Neuron (in vitro differentiated cells): ENCODE measurements at regions not wholly inside any gene's neighbourhood (a gene's known extent, or its start where the extent isn't known, plus 50 kb on each side); places are given as distances from the start of the nearest gene placed in this dataset.

Experiments
- H2AFZ ChIP-seq: one replicate; pipeline ENCODE4 v1.6.1; 2013; ENCODE audit warnings: low read depth, mild to moderate bottlenecking, inconsistent platforms, low read length, moderate library complexity
- H3K27me3 ChIP-seq: one replicate; pipeline ENCODE4 v1.6.1; 2013; ENCODE audit warnings: low read length; ENCODE audit not compliant: insufficient read depth
- H3K36me3 ChIP-seq: one replicate; pipeline ENCODE4 v1.6.1; 2013; ENCODE audit warnings: low read length; ENCODE audit not compliant: insufficient read depth
- H3K4me1 ChIP-seq: one replicate; pipeline ENCODE4 v1.6.1; 2013; ENCODE audit warnings: low read length; ENCODE audit not compliant: insufficient read depth
- H3K4me3 ChIP-seq: 2 replicates; pipeline ENCODE4 v1.5.1; 2013; ENCODE audit warnings: mild to moderate bottlenecking, low read length, moderate library complexity
- H3K9me3 ChIP-seq: one replicate; pipeline ENCODE4 v1.6.1; 2013; ENCODE audit warnings: low read length

- no peaks in the 10 kb centered on the region for H3K27me3 ChIP-seq
- no peak overlapping the region for H2AFZ ChIP-seq
- no peak overlapping the region for H3K4me3 ChIP-seq
- no peaks in the 10 kb centered on the region for H3K36me3 ChIP-seq
- no peaks in the 10 kb centered on the region for H3K9me3 ChIP-seq
- H3K4me1 ChIP-seq: no peaks in the 10 kb centered on the region
Measured at GRCh38 chr5:158226496-158226895, 367.6 kb upstream of the CLINT1 start.

- Histone ChIP-seq H2AFZ (no peak overlapping the region), H3K9me3 (no peaks in the 10 kb centered on the region), H3K36me3 (no peaks in the 10 kb centered on the region), H3K4me3 (no peak overlapping the region), H3K27me3 (no peaks in the 10 kb centered on the region), H3K4me1 (no peaks in the 10 kb centered on the region)
Measured at GRCh38 chr5:158224253-158224652, 365.3 kb upstream of the CLINT1 start.

- Histone ChIP-seq H3K27me3 (no peaks in the 10 kb centered on the region), H3K9me3 (no peaks in the 10 kb centered on the region), H3K4me1 (no peaks in the 10 kb centered on the region), H3K36me3 (no peaks in the 10 kb centered on the region), H2AFZ (no peak overlapping the region), H3K4me3 (no peak overlapping the region)
Measured at GRCh38 chr5:158223054-158223600, 364.2 kb upstream of the CLINT1 start.

GRCh38 chr5:158212917-158213316 is 354.0 kb upstream of the CLINT1 start:
- Histone ChIP-seq H3K4me3 (no peak overlapping the region), H3K4me1 (no peaks in the 10 kb centered on the region), H3K36me3 (no peaks in the 10 kb centered on the region), H3K27me3 (no peaks in the 10 kb centered on the region), H2AFZ (no peak overlapping the region), H3K9me3 (no peaks in the 10 kb centered on the region)

- Histone ChIP-seq H3K27me3 (no peaks in the 10 kb centered on the region), H3K4me3 (no peak overlapping the region), H2AFZ (no peak overlapping the region), H3K36me3 (no peaks in the 10 kb centered on the region), H3K4me1 (no peaks in the 10 kb centered on the region), H3K9me3 (no peaks in the 10 kb centered on the region)
Measured at GRCh38 chr5:158212237-158212636, 353.3 kb upstream of the CLINT1 start.

GRCh38 chr5:158209219-158209908 is 350.4 kb upstream of the CLINT1 start:
- no peaks in the 10 kb centered on the region for H3K4me1 ChIP-seq
- H3K36me3 ChIP-seq: no peaks in the 10 kb centered on the region
- no peaks in the 10 kb centered on the region for H3K27me3 ChIP-seq
- no peaks in the 10 kb centered on the region for H3K9me3 ChIP-seq
- H2AFZ ChIP-seq: no peak overlapping the region
- no peak overlapping the region for H3K4me3 ChIP-seq

DNA sequence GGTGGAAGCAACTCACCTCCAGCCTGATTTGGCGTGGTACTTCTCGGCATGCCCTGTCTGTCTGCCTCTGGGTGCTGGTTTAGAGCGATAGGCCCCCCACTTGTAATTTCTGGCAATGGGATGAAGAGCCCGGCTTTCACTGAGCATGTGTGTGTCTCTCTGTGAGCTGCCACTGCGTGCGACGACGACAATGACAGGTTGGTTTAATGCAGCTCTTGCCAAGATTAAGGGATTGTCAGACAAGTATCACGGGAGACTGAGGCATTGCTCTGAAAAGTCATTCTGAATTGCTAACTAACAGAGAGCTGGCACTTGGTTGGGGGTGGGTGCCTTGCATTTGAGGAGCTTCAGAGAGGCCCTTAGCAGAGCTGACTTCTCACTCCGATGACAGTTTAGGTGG is 348.8 kb upstream of the CLINT1 start:
- H3K4me3 ChIP-seq: no peak overlapping the region
- no peak overlapping the region for H2AFZ ChIP-seq
- H3K36me3 ChIP-seq: no peaks in the 10 kb centered on the region
- no peaks in the 10 kb centered on the region for H3K27me3 ChIP-seq
- H3K9me3 ChIP-seq: no peaks in the 10 kb centered on the region
- no peaks in the 10 kb centered on the region for H3K4me1 ChIP-seq

- Histone ChIP-seq H3K9me3 (no peaks in the 10 kb centered on the region), H3K36me3 (no peaks in the 10 kb centered on the region), H3K4me3 (no peak overlapping the region), H2AFZ (no peak overlapping the region), H3K27me3 (no peaks in the 10 kb centered on the region), H3K4me1 (no peaks in the 10 kb centered on the region)
Measured at GRCh38 chr5:158205992-158206391, 347.0 kb upstream of the CLINT1 start.

- H3K9me3 ChIP-seq: no peaks in the 10 kb centered on the region
- no peaks in the 10 kb centered on the region for H3K4me1 ChIP-seq
- no peak overlapping the region for H3K4me3 ChIP-seq
- no peaks in the 10 kb centered on the region for H3K36me3 ChIP-seq
- H3K27me3 ChIP-seq: no peaks in the 10 kb centered on the region
- H2AFZ ChIP-seq: no peak overlapping the region
Measured at GRCh38 chr5:158203261-158203660, 344.3 kb upstream of the CLINT1 start.

GRCh38 chr5:158202801-158203200 is 343.9 kb upstream of the CLINT1 start:
- Histone ChIP-seq H3K4me1 (no peaks in the 10 kb centered on the region), H2AFZ (no peak overlapping the region), H3K36me3 (no peaks in the 10 kb centered on the region), H3K27me3 (no peaks in the 10 kb centered on the region), H3K9me3 (no peaks in the 10 kb centered on the region), H3K4me3 (no peak overlapping the region)

DNA sequence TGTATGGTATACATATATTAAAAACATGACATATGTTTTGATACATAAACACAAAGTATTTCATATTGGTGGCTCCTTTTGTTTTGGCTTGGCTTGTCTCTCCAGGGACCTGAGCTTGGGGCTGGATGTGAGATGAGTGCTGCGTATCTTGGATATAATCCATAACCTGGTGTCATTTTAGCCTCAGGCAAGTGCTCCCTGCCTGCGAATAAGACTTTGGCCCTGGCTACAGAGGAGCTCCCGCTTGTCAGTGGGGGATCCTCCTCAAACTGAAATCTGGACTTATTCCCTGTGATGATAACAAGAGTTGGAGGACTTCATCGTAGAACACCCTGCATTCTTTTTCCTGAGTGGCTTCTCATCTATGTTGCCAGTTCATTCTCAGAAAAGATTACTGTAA is 341.7 kb upstream of the CLINT1 start:
- Histone ChIP-seq H2AFZ (no peak overlapping the region), H3K27me3 (no peaks in the 10 kb centered on the region), H3K9me3 (no peaks in the 10 kb centered on the region), H3K36me3 (no peaks in the 10 kb centered on the region), H3K4me1 (no peaks in the 10 kb centered on the region), H3K4me3 (no peak overlapping the region)

DNA sequence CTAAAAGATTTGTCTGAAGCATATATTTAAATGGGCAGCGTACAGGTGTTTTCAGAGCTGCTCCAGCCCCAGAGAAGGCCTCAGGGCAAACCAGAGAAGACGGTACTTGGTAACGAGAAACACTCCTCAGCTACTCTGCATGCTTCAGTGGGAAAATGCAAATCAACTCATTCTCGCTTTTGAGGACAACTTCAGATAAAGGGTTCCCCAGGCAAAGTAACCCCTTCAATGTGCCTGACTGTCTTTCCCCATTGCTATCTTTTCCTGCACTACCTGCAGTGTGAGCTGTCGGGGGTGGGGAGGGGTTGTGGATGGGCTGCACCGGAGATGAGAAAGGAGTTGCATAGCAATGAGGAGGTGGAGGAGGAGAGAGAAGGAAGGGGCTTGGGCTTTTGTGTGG is 339.7 kb upstream of the CLINT1 start:
- H3K4me1 ChIP-seq: peaks cover 4% of the 10 kb centered on the region

DNA sequence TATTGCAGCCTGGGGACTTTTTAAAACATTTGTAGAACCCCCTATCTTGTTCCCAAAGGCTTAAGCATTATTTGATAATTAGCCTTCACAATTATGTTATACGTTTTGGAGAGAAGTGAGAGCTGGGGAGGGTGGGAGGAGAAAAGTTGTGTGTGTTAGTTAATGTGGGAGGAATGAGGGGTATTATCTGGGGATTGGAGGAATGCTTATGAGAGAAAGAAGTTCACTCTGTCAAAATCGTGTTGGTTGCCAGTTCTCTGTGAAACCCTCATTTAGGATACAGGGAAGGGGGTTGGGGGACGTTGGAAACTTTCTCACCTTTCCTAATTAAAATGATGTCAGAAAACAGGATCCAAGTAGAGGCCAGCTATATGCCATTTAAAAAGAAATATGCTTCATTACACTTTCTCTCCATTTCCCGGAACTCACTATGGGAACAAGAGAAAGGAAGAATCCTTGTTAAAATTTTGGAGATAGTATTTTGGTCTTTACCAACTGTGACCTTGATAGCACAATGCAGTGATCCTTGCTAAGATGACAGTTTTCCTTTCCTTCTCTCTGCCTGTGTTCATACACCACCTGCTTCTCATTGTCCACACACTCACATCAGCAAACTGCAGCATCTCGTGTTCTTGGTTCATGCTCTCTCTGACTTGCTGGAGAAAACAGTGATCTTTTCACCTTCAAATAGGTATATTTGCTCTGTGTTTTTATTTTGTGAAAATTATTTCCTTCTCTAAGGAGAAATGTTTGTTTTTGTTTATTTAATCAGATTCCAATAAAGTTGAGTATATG is 336.7 kb upstream of the CLINT1 start:
- peaks cover 4% of the 10 kb centered on the region for H3K4me1 ChIP-seq
- no peaks in the 10 kb centered on the region for H3K9me3 ChIP-seq
- no peak overlapping the region for H3K4me3 ChIP-seq
- no peaks in the 10 kb centered on the region for H3K27me3 ChIP-seq
- no peak overlapping the region for H2AFZ ChIP-seq
- H3K36me3 ChIP-seq: no peaks in the 10 kb centered on the region

More for the DNA sequence above, 339.7 kb upstream of the CLINT1 start:
- no peaks in the 10 kb centered on the region for H3K27me3 ChIP-seq
- H2AFZ ChIP-seq: no peak overlapping the region
- H3K36me3 ChIP-seq: no peaks in the 10 kb centered on the region
- H3K4me3 ChIP-seq: no peak overlapping the region
- H3K9me3 ChIP-seq: no peaks in the 10 kb centered on the region
